GM19240 (cell line): ENCODE measurements at regions not wholly inside any gene's neighbourhood (a gene's known extent, or its start where the extent isn't known, plus 50 kb on each side); places are given as distances from the start of the nearest gene placed in this dataset.

Experiments
- DNase-seq: peaks from one replicate; pipeline ENCODE4 v3.0.0; 2011; ENCODE audit warnings: low spot score; ENCODE audit not compliant: insufficient read length

DNA sequence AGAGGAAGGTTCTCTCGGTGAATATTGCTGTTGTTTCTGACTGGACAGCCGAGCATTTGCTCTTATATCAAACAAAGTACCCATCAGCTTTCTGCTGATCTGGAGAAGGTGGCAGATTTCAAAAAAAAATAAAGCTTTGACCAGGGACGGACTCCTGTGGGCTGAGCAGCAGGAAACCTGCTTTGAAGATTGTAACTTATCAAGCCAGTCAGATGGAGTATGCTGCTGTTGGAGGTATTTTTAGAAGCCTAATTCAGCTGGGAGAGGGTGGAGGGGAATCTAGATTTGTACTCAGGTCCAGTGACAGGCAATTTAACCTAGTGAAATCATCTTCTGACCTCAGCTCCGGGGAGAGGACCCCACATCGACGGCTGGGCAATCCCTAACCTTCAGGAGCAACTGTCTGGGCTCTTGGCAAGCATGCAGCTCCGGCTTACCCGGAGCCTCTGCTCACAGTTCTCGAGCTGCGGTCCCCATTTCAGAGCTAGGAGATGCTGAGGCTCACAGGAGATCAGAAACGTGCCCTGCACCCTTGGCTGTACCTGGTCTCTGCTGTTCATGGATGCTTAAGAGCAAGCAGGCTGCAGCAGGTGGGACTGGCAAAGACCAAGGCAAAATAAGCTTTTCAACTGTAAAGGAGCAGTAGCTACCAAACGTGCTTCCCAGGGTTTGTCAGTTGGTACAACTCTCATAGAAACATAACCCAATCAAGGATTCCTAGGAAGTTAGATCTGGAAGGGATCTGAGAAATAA lies 89.3 kb upstream of the ST8SIA2 start:
- no peak for DNase-seq

DNA sequence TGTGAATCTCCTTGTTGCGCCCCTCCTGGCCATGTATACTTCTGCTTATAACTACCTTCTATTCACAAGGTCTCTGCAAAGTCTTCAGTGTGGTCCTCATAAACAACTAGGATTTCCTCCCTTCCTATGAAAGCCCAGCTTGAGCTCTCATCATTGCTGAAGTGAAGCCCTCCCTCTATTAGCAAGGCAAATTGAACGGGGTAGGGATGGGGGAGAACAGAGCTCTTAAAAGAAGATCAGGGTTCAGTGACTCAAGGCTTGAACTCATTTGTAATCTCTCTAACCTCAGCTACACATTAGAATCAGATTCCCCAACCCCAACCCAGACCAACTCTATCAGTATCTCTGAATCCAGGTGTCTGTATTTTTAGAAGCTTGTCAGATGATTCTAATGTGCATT lies 88.3 kb upstream of the ST8SIA2 start:
- DNase-seq, result no peak

DNA sequence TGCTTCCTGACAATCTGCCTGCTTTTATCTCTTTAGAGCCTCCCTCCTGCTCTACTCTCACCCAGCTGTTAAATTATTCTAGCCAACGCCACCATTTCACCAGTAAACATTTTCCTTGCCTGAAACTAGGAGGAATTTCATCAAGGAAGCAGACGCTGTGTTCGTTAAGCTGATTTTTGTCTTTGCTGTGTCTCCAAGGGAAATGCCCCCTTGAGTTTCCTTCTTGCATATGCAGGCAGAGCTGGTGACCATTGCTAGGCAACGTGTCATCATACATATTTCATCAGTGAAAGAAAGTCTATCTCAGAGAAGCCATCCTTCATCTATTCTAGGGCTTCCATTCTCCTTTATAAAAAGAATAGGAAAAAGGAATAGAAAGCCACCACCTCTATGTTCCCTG lies 87.0 kb upstream of the ST8SIA2 start:
- DNase-seq, result no peak

DNA sequence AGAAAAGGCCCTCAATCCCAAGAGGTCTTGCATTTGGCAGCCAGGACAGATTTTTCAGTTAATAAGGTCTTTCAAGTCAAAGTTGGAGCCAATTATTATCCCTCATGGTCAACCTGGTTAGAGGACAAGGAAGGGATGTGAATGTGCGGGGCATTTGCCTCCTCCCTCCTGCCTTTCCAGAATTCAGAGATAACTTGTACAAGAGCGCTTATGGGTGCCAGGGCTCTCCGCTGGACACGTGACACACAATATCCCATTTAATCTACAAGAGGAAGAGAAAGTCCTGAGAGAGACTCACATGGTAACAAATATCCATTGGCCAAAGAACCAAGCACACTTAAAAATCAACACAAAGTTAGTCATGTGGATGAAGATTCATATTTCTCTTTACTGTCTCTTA lies 78.5 kb upstream of the ST8SIA2 start:
- DNase-seq, result no peak

DNA sequence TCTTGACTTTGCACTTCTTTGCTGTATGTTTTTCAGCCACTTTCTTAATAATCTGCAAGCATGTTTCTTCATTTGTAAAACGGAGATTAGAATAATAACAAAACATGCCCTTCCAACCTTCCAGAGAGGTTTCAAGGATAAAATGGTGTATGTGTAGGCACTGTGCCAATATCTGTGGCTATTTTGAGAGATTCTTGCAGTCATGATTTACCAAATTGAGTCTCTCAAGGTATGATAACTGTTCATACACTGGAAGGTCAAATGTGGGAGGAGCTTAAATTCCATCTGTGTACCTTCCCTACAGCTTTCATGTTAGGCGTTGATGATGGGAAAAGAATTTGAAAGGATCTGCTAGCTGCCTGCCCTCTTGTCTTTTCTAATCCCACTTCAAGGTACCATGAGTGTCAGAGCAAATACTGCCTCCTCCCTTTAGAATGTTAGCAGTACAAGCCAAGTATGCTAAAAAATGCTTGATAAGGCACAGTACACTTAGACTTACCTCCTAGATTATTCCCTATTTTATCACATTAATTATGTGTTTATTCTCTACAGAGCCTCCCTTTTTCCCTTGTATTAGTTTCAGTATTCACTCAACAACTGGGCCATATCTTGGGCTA lies 78.0 kb upstream of the ST8SIA2 start:
- DNase-seq, result no peak

DNA sequence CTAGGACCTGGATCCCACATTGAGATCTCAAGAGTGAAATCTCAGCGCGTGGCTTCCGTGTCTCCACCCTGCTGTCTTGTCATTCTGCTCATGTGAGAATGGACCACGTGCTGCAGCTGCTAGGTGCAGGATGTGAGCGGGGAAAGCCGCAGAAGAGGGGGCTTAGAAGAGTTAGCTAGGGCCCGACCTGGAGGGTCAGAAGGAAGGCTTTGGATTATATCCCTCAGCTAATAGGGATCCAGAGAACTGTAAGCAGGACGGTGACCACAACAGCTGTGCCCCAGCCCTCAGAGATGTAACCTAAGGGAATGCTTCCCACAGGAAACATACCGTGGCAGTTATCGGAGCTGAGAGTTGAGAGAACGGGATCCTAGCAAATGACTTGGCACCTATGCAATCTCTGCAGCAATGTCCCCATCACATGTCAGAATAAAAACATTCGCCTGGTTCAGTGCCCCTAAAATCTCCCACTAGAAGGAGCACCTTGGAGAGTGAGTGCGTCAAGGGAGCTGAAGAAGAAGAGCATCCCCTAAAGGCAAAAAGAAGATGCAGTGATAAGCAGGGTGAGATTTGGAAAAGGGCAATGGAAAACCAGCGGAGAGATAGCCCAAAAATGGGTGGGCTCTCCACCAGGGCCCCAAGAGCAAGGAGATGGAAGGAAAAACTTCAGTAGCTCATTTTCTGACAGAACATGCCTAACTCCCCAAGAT lies 76.9 kb upstream of the ST8SIA2 start:
- no peak for DNase-seq

DNA sequence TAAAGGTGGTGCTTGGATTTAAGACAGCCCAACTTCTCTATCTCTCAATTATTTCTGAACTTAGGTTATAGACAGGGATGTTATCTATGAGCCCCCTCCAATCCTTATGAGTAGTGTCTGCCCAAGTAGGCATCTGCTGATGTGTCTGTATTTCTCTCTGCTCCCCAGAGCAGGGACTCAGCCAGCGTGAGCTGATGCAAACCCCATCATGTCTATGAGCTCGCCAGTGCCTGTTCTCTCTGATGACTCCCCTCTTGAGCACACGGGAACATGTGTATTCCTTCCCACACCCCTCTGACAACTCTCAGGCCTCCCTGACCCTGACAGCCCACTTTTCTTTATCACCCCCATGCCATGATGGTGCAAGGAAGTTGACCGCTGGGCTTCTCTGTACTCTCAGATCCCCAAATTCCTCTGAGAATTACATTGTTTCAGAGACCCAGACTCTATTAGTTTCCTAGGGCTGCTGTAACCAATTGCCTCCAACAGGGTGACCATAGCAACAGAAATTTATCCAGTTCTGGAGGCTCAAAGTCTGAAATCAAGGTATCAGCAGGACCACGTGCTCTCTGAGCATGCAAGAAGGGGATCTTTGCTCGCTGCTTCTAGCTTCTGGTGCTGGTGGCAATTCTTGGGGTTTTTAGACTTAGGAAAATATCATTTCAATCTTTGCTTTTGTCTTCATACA lies 73.5 kb upstream of the ST8SIA2 start:
- DNase-seq, result no peak

DNA sequence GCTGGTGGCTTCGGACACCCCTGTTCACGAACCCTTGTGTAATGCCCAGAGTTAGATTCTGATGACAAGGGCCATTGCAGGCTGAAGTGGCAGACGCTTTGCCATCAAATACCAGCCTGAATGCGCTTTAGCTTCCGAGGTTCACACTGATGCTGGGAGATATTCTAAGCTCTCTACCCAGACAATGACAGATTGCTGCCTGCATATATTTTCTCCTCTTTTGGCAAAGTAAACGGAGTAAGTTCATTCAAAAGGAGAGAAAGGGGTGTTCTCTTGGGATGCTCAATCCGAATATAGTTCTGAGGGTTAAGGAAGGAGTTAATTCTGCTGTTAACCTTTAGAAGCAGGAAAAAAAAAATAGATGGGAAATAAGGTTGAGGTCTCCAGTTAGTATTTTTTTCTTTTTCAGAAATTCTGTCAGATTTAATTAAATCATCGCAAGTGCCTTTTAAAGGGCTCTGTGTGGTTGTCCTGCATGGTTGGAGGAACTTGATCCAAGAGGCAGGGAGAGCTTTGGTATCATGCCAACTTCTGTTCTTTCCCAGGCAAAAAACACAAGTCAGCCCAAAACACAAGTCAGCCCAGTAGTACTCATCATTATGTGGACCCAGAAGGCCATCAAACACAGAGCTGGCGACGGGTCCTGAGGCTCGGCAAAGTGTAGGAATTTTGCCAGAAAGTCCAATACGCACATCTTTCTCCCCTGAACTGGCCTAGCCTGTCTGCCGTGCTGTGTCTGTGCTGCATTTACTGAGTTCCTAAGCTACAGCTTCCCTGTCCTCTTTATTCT lies 70.9 kb upstream of the ST8SIA2 start:
- no peak for DNase-seq

DNA sequence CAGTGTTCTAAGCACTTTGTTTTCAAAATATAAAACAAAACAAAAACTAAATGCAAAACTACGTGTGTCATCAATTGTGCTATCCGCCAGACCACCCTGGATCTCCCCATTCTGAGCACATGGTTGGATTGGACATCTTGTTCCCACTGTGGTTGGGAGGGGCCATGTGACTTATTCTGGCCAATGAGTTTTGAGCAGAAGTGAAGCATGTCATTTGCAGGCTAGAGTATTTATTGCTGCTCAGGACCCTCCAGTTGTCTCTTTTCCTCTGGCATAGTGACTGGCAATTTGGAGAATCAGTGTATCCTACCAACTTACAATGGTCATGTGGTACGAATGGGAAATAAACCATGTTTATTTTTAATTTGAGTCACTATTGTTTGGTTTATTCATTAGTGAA lies 70.2 kb upstream of the ST8SIA2 start:
- DNase-seq, result no peak

DNA sequence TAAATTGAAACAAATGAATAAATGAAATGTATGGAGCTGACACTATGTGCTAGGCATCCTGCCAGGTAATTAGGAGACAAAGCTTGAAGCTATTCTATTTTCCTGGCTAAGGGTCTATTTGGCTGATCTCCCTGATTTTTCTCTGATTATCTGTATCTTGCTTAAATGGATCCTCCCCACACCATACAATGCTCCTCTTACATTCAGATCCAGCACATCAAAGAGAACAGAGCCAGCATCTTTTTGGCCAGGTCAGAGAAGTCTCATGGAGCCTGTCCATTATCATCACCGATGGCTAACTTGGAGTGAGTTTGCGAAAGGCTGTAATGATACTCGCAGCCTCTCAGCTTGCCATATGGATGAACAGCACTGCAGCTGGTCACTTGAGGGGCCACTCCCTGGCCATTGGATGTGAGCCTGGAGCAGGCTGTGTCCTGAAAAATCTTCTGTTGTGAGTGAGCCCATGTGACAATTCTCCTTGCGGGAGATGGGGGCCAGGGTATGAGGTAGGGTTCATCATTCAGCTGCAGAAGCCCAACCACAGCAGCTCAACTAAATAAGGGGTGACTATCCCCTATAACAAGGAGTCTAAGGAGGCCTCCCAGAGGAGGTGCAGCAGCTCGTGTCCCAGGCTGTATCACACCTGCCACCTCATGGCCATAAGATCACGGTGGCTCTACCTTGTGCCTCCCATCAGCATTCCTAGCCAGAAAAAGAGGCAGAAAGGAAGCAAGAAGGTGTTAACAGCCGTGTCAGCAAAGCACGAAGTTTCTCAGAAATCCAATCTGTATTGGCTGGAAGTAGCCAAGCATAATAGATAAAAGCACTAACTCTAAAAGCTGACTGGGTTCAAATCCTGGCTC lies 69.3 kb upstream of the ST8SIA2 start:
- no peak for DNase-seq

DNA sequence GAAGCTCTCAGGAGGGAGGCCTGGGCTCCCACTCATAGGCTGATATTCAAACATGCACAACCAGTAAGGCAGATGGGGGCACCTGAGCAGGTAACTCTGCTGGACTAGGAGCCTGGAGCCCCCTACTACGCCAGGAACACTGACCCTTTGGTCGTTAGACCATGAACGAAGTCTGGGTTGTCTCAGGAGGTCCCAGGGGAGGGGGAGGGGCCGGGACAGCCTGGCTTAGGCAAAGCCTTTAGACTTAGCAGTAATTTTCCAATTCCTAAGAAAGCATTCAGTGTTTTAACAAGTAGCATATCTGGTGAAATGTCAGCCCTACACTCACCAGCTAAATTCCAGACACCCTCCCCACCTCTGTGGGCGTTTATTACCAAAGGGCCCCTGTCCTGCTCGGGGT lies 67.4 kb upstream of the ST8SIA2 start:
- DNase-seq, result no peak

DNA sequence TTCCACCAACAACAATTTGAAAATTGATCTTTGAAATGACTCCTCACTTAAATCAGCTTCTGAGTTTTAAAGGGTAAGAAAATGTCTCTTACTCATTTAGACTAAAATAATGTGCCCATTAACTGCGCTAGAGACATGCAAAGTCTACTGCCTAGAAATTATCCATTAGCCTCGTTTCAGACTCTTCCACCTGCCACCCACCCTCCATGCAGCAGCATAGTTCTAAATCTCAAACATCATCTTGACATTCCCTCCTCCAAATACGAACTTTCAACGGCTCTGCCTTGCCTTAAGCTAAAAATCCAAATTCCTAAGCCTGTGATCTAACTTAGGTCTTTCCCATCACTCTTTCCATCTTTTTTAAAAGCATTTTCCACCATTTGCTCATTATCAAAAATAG lies 66.6 kb upstream of the ST8SIA2 start:
- no peak for DNase-seq

DNA sequence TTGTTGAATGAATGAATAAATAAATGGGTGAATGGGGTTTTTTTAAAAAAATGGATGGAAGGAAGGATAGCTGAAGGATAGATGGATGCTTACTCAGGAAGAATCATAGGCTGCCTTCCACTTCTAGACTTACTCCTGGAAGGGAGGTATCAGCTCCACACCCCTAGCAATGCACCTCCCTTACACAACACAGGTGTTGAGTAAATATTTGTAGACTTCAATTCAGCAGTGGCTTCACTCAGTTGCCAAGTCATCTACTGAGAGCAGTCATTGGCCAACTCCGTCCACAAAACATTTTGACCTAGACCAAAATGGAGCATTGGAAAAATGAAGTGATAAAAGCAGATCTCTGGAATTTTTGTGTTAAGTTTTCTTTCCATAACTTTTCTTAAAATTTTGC lies 65.5 kb upstream of the ST8SIA2 start:
- no peak for DNase-seq

DNA sequence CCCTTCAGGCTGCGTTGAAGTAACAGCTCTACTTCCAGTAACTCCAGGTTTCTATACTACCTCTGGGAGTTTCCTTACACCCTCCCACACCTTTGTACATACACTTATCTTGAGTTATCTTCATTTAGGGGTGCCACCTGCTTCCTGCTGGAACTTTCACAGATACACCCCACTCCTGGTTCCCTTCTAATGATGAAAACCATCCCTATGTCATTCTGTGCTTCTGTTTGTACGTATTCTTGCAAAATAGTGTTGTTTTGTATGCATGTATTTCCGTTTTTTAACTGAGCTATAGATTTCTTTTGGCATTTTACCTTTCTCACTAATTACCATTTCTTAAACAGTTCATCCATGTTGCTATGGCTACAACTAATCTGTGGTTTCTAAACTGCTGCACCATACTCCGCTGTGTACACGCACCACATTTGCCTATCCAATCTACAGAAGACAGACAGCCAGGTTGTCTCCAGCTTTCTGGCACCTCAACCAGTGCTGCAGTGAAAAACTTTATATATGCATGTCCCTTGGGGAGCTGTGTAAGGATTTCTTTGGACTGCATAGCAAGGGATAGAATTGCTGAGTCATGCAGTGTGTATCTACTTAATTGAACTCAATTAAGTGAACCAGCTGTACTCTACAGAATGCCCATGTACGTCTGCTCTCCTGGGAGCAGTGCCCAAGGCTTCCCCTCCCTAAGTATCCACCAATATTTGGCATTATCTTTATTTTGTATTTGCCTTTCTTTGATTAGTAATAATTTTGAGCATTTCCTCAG lies 61.4 kb upstream of the ST8SIA2 start:
- DNase-seq, result no peak

DNA sequence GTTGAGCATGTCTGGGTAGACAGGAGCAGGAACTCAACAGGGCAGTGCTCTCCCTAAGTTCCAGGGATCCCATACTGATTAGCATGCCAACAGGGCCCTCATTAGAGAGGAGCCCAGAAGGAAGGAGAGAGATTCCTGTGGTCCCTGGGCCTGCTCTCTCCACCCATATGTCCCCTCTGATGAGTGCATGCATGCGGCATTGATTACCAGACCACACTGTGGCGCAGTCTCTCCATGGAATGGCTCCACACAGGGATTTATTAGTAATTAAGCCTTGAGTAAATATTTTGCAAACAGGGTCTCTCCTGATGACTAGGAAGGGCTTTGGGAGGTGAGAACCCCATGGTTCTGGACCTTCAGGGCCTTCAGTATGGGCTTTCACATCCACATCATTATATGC lies 60.0 kb upstream of the ST8SIA2 start:
- no peak for DNase-seq

DNA sequence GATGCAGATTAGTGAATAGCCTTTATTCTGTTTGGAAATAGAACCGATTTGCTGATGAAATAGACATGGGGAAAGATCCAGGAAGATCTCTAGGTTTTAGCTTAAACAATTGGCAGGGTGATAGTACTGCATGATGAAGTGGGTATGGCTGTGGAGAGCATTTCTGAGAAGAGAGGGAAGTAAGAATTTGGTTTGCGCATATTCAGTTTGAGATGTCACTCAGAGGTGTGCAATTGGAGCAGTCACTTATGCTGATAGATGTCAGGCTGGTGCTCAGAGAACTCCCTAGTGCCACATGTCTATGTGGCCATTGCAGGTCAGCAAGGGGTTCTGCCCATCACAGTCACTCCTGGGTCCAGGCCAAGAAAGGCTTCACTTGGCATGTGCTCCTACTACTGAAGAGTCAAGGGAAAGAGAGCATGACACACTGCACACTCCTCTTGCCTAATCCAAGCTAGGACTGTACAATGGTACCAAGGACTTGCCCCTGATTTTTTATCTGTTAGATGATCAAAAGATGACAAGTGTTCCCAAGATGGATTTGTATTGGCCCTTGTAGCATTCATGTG lies 57.2 kb upstream of the ST8SIA2 start:
- no peak for DNase-seq

DNA sequence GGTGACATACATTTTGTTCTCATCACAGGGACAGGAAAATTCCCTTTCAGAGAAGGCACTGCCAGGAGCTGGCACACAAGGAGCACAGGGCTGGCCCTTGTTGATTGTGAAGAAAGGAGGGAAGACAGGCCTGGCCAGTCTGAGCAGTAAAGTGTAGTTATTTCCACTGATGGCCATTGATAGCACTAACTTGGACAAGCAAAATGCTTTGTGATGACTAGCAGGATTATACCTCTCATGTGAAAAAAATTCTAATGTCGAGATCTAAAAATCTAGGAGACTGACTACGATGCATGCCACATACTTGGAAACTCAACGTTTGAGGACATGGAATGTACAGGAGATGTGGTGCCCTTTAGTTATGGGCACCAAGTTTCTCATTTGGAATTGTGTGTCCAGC lies 54.3 kb upstream of the ST8SIA2 start:
- DNase-seq, result no peak
